Daoy (cell line): ENCODE measurements at regions not wholly inside any gene's neighbourhood (a gene's known extent, or its start where the extent isn't known, plus 50 kb on each side); places are given as distances from the start of the nearest gene placed in this dataset.
"Not testable (repeated sequence)": the region's sequence is repeated elsewhere in the genome, so short reads cannot be mapped to it uniquely, and the experiment has no call there.

Experiments
- DNase-seq: peaks from one replicate; pipeline ENCODE4 v3.0.0-alpha.2; 2015; ENCODE audit warnings: low read depth

- DNase-seq, result no peak
Measured at GRCh38 chr6:19976411-19977129, 139.4 kb downstream of the ID4 start.

GRCh38 chr6:19979059-19979458, 141.9 kb downstream of the ID4 start:
- no peak for DNase-seq

GRCh38 chr6:19979986-19980385, 142.8 kb downstream of the ID4 start:
- DNase-seq, result no peak

GRCh38 chr6:19983374-19983773, 146.2 kb downstream of the ID4 start:
- DNase-seq, result no peak

- no peak for DNase-seq
Measured at GRCh38 chr6:19986691-19987438, 149.7 kb downstream of the ID4 start.

- DNase-seq, result no peak
Measured at GRCh38 chr6:19988555-19988954, 151.4 kb downstream of the ID4 start.

GRCh38 chr6:19991176-19991575, 154.0 kb downstream of the ID4 start:
- no peak for DNase-seq

- DNase-seq, result no peak
Measured at GRCh38 chr6:19994909-19995308, 157.7 kb downstream of the ID4 start.

- no peak for DNase-seq
Measured at GRCh38 chr6:19995575-19996257, 158.5 kb downstream of the ID4 start.

GRCh38 chr6:19997104-19997503, 159.9 kb downstream of the ID4 start:
- no peak for DNase-seq

- DNase-seq, result no peak
Measured at GRCh38 chr6:19998541-19998940, 161.4 kb downstream of the ID4 start.

GRCh38 chr6:19999319-20000191, 162.4 kb downstream of the ID4 start:
- peak; percentile 73 for DNase-seq

- DNase-seq, result no peak
Measured at GRCh38 chr6:20001286-20001685, 164.1 kb downstream of the ID4 start.

GRCh38 chr6:20006037-20006436, 168.9 kb downstream of the ID4 start:
- DNase-seq, result no peak

- no peak for DNase-seq
Measured at GRCh38 chr6:20008131-20008530, 171.0 kb downstream of the ID4 start.

- no peak for DNase-seq
Measured at GRCh38 chr6:20013066-20013861, 176.1 kb downstream of the ID4 start.

GRCh38 chr6:20014508-20014907, 177.3 kb downstream of the ID4 start:
- no peak for DNase-seq

GRCh38 chr6:20020526-20020925, 183.4 kb downstream of the ID4 start:
- no peak for DNase-seq

- DNase-seq, result no peak
Measured at GRCh38 chr6:20021795-20022194, 184.6 kb downstream of the ID4 start.

GRCh38 chr6:20023549-20024315, 186.6 kb downstream of the ID4 start:
- not testable (repeated sequence) for DNase-seq
